Nephron (organoid): ENCODE measurements at regions not wholly inside any gene's neighbourhood (a gene's known extent, or its start where the extent isn't known, plus 50 kb on each side); places are given as distances from the start of the nearest gene placed in this dataset.

Source experiments
- H3K27ac Mint-ChIP-seq, 3 experiments: 2 replicates each; pipeline ENCODE4 v1.8.0; 2020; ENCODE audit warnings: mixed read lengths in 3 of 3, mild to moderate bottlenecking in 2 of 3, moderate library complexity in 1 of 3
- H3K27me3 Mint-ChIP-seq: 2 replicates; pipeline ENCODE4 v1.8.0; 2021; ENCODE audit warnings: low read depth, mild to moderate bottlenecking, moderate library complexity, mixed read lengths
- H3K36me3 Mint-ChIP-seq: 2 replicates; pipeline ENCODE4 v1.8.0; 2020; ENCODE audit warnings: low read depth, mixed read lengths
- H3K4me1 Mint-ChIP-seq: 2 replicates; pipeline ENCODE4 v1.8.0; 2020; ENCODE audit warnings: mixed read lengths
- H3K4me3 Mint-ChIP-seq, 3 experiments: 2 replicates each; pipeline ENCODE4 v1.8.0; 2020; ENCODE audit warnings: mild to moderate bottlenecking in 3 of 3, mixed read lengths in 3 of 3, moderate library complexity in 2 of 3
- H3K9me3 Mint-ChIP-seq: 2 replicates; pipeline ENCODE4 v1.8.0; 2020; ENCODE audit warnings: mixed read lengths
- CTCF ChIP-seq, 3 experiments: fragments of 200-600 bp; sonication (generic); IDR thresholded peaks; one replicate each; pipeline ENCODE4 v1.5.0; 2021; ENCODE audit warnings: antibody characterized with exemption in 3 of 3; ENCODE audit not compliant: unreplicated experiment in 3 of 3

- Mint-ChIP-seq H3K4me3 (no peak overlapping the region), H3K27ac (no peak overlapping the region), H3K4me1 (no peaks in the 10 kb centered on the region), H3K9me3 (no peaks in the 10 kb centered on the region), H3K27me3 (no peaks in the 10 kb centered on the region), H3K36me3 (no peaks in the 10 kb centered on the region)
- no peak for TF ChIP-seq CTCF (IDR thresholded peaks at IDR 0.05; ENCODE audit: unreplicated experiment in 3 of 3)
Measured at GRCh38 chr2:103232865-103233264, 471.0 kb downstream of the TMEM182 start.

- no peak for TF ChIP-seq CTCF (IDR thresholded peaks at IDR 0.05; ENCODE audit: unreplicated experiment in 3 of 3)
- Mint-ChIP-seq H3K36me3 (no peaks in the 10 kb centered on the region), H3K27me3 (no peaks in the 10 kb centered on the region), H3K4me3 (no peak overlapping the region), H3K9me3 (peaks cover 7% of the 10 kb centered on the region), H3K4me1 (no peaks in the 10 kb centered on the region), H3K27ac (no peak overlapping the region)
Measured at GRCh38 chr2:103233691-103234090, 471.9 kb downstream of the TMEM182 start.

- TF ChIP-seq CTCF (IDR thresholded peaks at IDR 0.05; ENCODE audit: unreplicated experiment in 3 of 3) = no peak
Measured at GRCh38 chr2:103235283-103235682, 473.5 kb downstream of the TMEM182 start.

GRCh38 chr2:103249462-103249861 lies 487.6 kb downstream of the TMEM182 start:
- H3K4me3 Mint-ChIP-seq = no peak overlapping the region
- no peaks in the 10 kb centered on the region for H3K27me3 Mint-ChIP-seq
- no peaks in the 10 kb centered on the region for H3K36me3 Mint-ChIP-seq
- no peak overlapping the region for H3K27ac Mint-ChIP-seq
- H3K4me1 Mint-ChIP-seq = no peaks in the 10 kb centered on the region
- TF ChIP-seq CTCF (IDR thresholded peaks at IDR 0.05; ENCODE audit: unreplicated experiment in 3 of 3) = no peak
- H3K9me3 Mint-ChIP-seq = peaks cover 2% of the 10 kb centered on the region

More at GRCh38 chr2:103235283-103235682, 473.5 kb downstream of the TMEM182 start:
- H3K9me3 Mint-ChIP-seq = peaks cover 7% of the 10 kb centered on the region
- H3K27ac Mint-ChIP-seq = no peak overlapping the region
- H3K27me3 Mint-ChIP-seq = no peaks in the 10 kb centered on the region
- no peak overlapping the region for H3K4me3 Mint-ChIP-seq
- no peaks in the 10 kb centered on the region for H3K36me3 Mint-ChIP-seq
- H3K4me1 Mint-ChIP-seq = no peaks in the 10 kb centered on the region

- H3K4me3 Mint-ChIP-seq = no peak overlapping the region
- H3K36me3 Mint-ChIP-seq = no peaks in the 10 kb centered on the region
- no peaks in the 10 kb centered on the region for H3K27me3 Mint-ChIP-seq
- H3K27ac Mint-ChIP-seq = no peak overlapping the region
- TF ChIP-seq CTCF (IDR thresholded peaks at IDR 0.05; ENCODE audit: unreplicated experiment in 3 of 3) = no peak
- H3K4me1 Mint-ChIP-seq = no peaks in the 10 kb centered on the region
- H3K9me3 Mint-ChIP-seq = peaks cover 2% of the 10 kb centered on the region
Measured at GRCh38 chr2:103252781-103253180, 490.9 kb downstream of the TMEM182 start.

- Mint-ChIP-seq H3K4me3 (no peak overlapping the region), H3K27me3 (no peaks in the 10 kb centered on the region), H3K4me1 (no peaks in the 10 kb centered on the region), H3K27ac (no peak overlapping the region), H3K9me3 (peaks cover 2% of the 10 kb centered on the region), H3K36me3 (no peaks in the 10 kb centered on the region)
- no peak for TF ChIP-seq CTCF (IDR thresholded peaks at IDR 0.05; ENCODE audit: unreplicated experiment in 3 of 3)
Measured at GRCh38 chr2:103254611-103255010, 492.8 kb downstream of the TMEM182 start.
